ENCODE measurements at regions not wholly inside any gene's neighbourhood (a gene's known extent, or its start where the extent isn't known, plus 50 kb on each side); places are given as distances from the start of the nearest gene placed in this dataset.
A peak's percentile ranks its signal among the peaks of the same experiment; 100 is the strongest.

- Histone ChIP-seq H3K9me2 (no peaks in the 10 kb centered on the region), H3K4me1 (ENCODE audit: control insufficient read depth in 1 of 2, insufficient read depth in 2 of 2, low read depth in 1 of 2, low read length in 1 of 2) (peaks cover 0 to 14% of the 10 kb centered on the region in 2 experiments; a peak in 1 of 4 replicates), H3K4me3 (ENCODE audit: low read depth in 2 of 2, low read length in 1 of 2) (no peak overlapping the region), H3K27ac (ENCODE audit: low read depth in 2 of 2, low read length in 1 of 2) (no peak overlapping the region), H3K36me3 (replicated peaks in 1 of 2; ENCODE audit: control insufficient read depth in 1 of 2, insufficient read depth in 2 of 2, low read length in 1 of 2) (no peaks in the 10 kb centered on the region), H3K9ac (no peak overlapping the region), H2AFZ (ENCODE audit: low read depth) (no peak overlapping the region), H3F3A (replicated peaks; ENCODE audit: insufficient read depth) (no peaks in the 10 kb centered on the region), H3K79me2 (ENCODE audit: insufficient read depth) (no peaks in the 10 kb centered on the region), H3K4me2 (no peak overlapping the region), H4K20me1 (ENCODE audit: insufficient read depth) (no peaks in the 10 kb centered on the region), H3K9me3 (no peaks in the 10 kb centered on the region), H3K27me3 (ENCODE audit: insufficient read depth) (no peaks in the 10 kb centered on the region; the same call in 1 of the 2 replicates)
- no peak for DNase-seq
- WGBS (ENCODE audit: low lambda C conversion rate) = 3% methylated on average over 2 of the region's 2 CpGs
- no peak for TF ChIP-seq CHD2 (IDR thresholded peaks at IDR 0.05; ENCODE audit: low read length, partially characterized antibody)
- TF ChIP-seq FOSL2 (IDR thresholded peaks at IDR 0.05; ENCODE audit: borderline replicate concordance, low read depth) = peak; percentile 30; the same call in 1 of the 2 replicates
- CTCF ChIA-PET = no interaction called here
- POLR2A ChIA-PET = no interaction called here
Measured at GRCh38 chr10:62651341-62651740, 153.2 kb upstream of the ADO start.

GRCh38 chr10:62652114-62652513 lies 152.4 kb upstream of the ADO start:
- Histone ChIP-seq H2AFZ (ENCODE audit: low read depth) (no peak overlapping the region), H3K9me3 (no peaks in the 10 kb centered on the region), H3K27me3 (ENCODE audit: insufficient read depth) (no peaks in the 10 kb centered on the region; the same call in 1 of the 2 replicates), H4K20me1 (ENCODE audit: insufficient read depth) (no peaks in the 10 kb centered on the region), H3K9ac (no peak overlapping the region), H3K79me2 (ENCODE audit: insufficient read depth) (no peaks in the 10 kb centered on the region), H3K36me3 (replicated peaks in 1 of 2; ENCODE audit: control insufficient read depth in 1 of 2, insufficient read depth in 2 of 2, low read length in 1 of 2) (no peaks in the 10 kb centered on the region), H3K4me3 (ENCODE audit: low read depth in 2 of 2, low read length in 1 of 2) (no peak overlapping the region), H3F3A (replicated peaks; ENCODE audit: insufficient read depth) (no peaks in the 10 kb centered on the region), H3K9me2 (no peaks in the 10 kb centered on the region), H3K4me2 (no peak overlapping the region), H3K4me1 (ENCODE audit: control insufficient read depth in 1 of 2, insufficient read depth in 2 of 2, low read depth in 1 of 2, low read length in 1 of 2) (peaks cover 0 to 14% of the 10 kb centered on the region in 2 experiments; a peak in 1 of 4 replicates), H3K27ac (ENCODE audit: low read depth in 2 of 2, low read length in 1 of 2) (no peak overlapping the region)
- WGBS (ENCODE audit: low lambda C conversion rate) = 35% methylated on average over 2 of the region's 2 CpGs
- ChIA-PET CTCF (no interaction called here), POLR2A (no interaction called here)
- TF ChIP-seq TAF1 (IDR thresholded peaks at IDR 0.05; ENCODE audit: borderline replicate concordance, low read depth, low read length) (no peak), SMC3 (IDR thresholded peaks at IDR 0.05; ENCODE audit: low read depth, low read length) (no peak), JUND (IDR thresholded peaks at IDR 0.05) (no peak), ELF1 (IDR thresholded peaks at IDR 0.05) (no peak), PBX3 (IDR thresholded peaks at IDR 0.05) (no peak), CTCF (IDR thresholded peaks at IDR 0.05) (no peak), FOSL2 (IDR thresholded peaks at IDR 0.05; ENCODE audit: borderline replicate concordance, low read depth) (no peak), EP300 (IDR thresholded peaks at IDR 0.05; ENCODE audit: borderline replicate concordance in 1 of 2, low read depth in 1 of 2, low read length in 1 of 2) (no peak)
- DNase-seq = no peak

- Histone ChIP-seq H3K4me2 (no peak overlapping the region), H3K36me3 (replicated peaks in 1 of 2; ENCODE audit: control insufficient read depth in 1 of 2, insufficient read depth in 2 of 2, low read length in 1 of 2) (no peaks in the 10 kb centered on the region), H3K9me2 (no peaks in the 10 kb centered on the region), H3K9ac (no peak overlapping the region), H4K20me1 (ENCODE audit: insufficient read depth) (no peaks in the 10 kb centered on the region), H3K4me3 (ENCODE audit: low read depth in 2 of 2, low read length in 1 of 2) (no peak overlapping the region), H3K4me1 (ENCODE audit: control insufficient read depth in 1 of 2, insufficient read depth in 2 of 2, low read depth in 1 of 2, low read length in 1 of 2) (peaks cover 0 to 14% of the 10 kb centered on the region in 2 experiments; a peak in 1 of 4 replicates), H3K9me3 (no peaks in the 10 kb centered on the region), H3K27me3 (ENCODE audit: insufficient read depth) (no peaks in the 10 kb centered on the region), H3K27ac (ENCODE audit: low read depth in 2 of 2, low read length in 1 of 2) (no peak overlapping the region), H3K79me2 (ENCODE audit: insufficient read depth) (no peaks in the 10 kb centered on the region), H3F3A (replicated peaks; ENCODE audit: insufficient read depth) (no peaks in the 10 kb centered on the region), H2AFZ (ENCODE audit: low read depth) (no peak overlapping the region)
- ChIA-PET CTCF (no interaction called here), POLR2A (no interaction called here)
- DNase-seq = no peak
- TF ChIP-seq MEF2A (IDR thresholded peaks at IDR 0.05; ENCODE audit: borderline replicate concordance, low read depth) (no peak), GABPA (IDR thresholded peaks at IDR 0.05; ENCODE audit: low read depth) (no peak), TCF12 (IDR thresholded peaks at IDR 0.05) (no peak), YY1 (IDR thresholded peaks at IDR 0.05; ENCODE audit: low read depth) (no peak), CHD2 (IDR thresholded peaks at IDR 0.05; ENCODE audit: low read length, partially characterized antibody) (no peak), NRF1 (IDR thresholded peaks at IDR 0.05; ENCODE audit: low read depth, low read length) (no peak), USF1 (IDR thresholded peaks at IDR 0.05; ENCODE audit: borderline replicate concordance, low read depth) (no peak), ZBTB33 (IDR thresholded peaks at IDR 0.05; ENCODE audit: borderline replicate concordance, low read depth) (no peak), FOXJ3 (CRISPR knock-in tag; IDR thresholded peaks at IDR 0.05) (no peak), SIN3A (IDR thresholded peaks at IDR 0.05; ENCODE audit: borderline replicate concordance, low read depth, low read length) (no peak), FOXM1 (IDR thresholded peaks at IDR 0.05; ENCODE audit: low read depth) (no peak)
Measured at GRCh38 chr10:62652564-62652963, 152.0 kb upstream of the ADO start.

Measured in SK-N-SH (cell line).